H9 (cell line): ENCODE measurements at regions not wholly inside any gene's neighbourhood (a gene's known extent, or its start where the extent isn't known, plus 50 kb on each side); places are given as distances from the start of the nearest gene placed in this dataset.

Source experiments
- DNase-seq: peaks from one replicate; pipeline ENCODE4 v3.0.0-alpha.2; 2017
- H2AFZ ChIP-seq: one replicate; pipeline ENCODE4 v1.6.1; 2013; ENCODE audit warnings: mild to moderate bottlenecking, low read length, control low read depth, moderate library complexity
- H2AK5ac ChIP-seq: 2 replicates; pipeline ENCODE4 v1.6.1; 2013; ENCODE audit warnings: low read length, control low read depth, mixed read lengths; ENCODE audit not compliant: insufficient read length
- H2BK120ac ChIP-seq: one replicate; pipeline ENCODE4 v1.6.1; 2013; ENCODE audit warnings: low read depth, mild to moderate bottlenecking, low read length, control low read depth, inconsistent platforms; ENCODE audit not compliant: poor library complexity, severe bottlenecking
- H2BK12ac ChIP-seq: 2 replicates; pipeline ENCODE4 v1.6.1; 2013; ENCODE audit warnings: low read length, control low read depth, mixed read lengths, low read depth; ENCODE audit not compliant: insufficient read length
- H2BK15ac ChIP-seq: 2 replicates; pipeline ENCODE4 v1.6.1; 2013; ENCODE audit warnings: low read depth, low read length, control low read depth
- H2BK20ac ChIP-seq: one replicate; pipeline ENCODE4 v1.6.1; 2013; ENCODE audit warnings: low read depth, mild to moderate bottlenecking, low read length, control low read depth, inconsistent platforms; ENCODE audit not compliant: poor library complexity, severe bottlenecking
- H2BK5ac ChIP-seq: 2 replicates; pipeline ENCODE4 v1.6.1; 2013; ENCODE audit warnings: low read length, control low read depth, mixed read lengths; ENCODE audit not compliant: insufficient read length
- H3K14ac ChIP-seq: 2 replicates; pipeline ENCODE4 v1.6.1; 2013; ENCODE audit warnings: low read length, control low read depth; ENCODE audit not compliant: insufficient read depth
- H3K18ac ChIP-seq: 2 replicates; pipeline ENCODE4 v1.6.1; 2013; ENCODE audit warnings: low read depth, mild to moderate bottlenecking, mixed read lengths, low read length, control low read depth; ENCODE audit not compliant: insufficient read length
- H3K23ac ChIP-seq: 2 replicates; pipeline ENCODE4 v1.6.1; 2013; ENCODE audit warnings: low read length, control low read depth, mixed read lengths, low read depth; ENCODE audit not compliant: insufficient read length
- H3K23me2 ChIP-seq: 2 replicates; pipeline ENCODE4 v1.6.1; 2013; ENCODE audit warnings: low read depth, mild to moderate bottlenecking, mixed read lengths, low read length, control low read depth; ENCODE audit not compliant: insufficient read length, poor library complexity, severe bottlenecking
- H3K27ac ChIP-seq: 2 replicates; pipeline ENCODE4 v1.5.1; 2013; ENCODE audit warnings: low read length, control low read depth, mixed read lengths, low read depth; ENCODE audit not compliant: insufficient read length
- H3K27me3 ChIP-seq: 2 replicates; pipeline ENCODE4 v1.6.1; 2013; ENCODE audit warnings: low read length, control low read depth, inconsistent platforms; ENCODE audit not compliant: insufficient read depth
- H3K4ac ChIP-seq: 2 replicates; pipeline ENCODE4 v1.6.1; 2013; ENCODE audit warnings: low read depth, mild to moderate bottlenecking, control low read depth, inconsistent platforms, low read length, moderate library complexity
- H3K4me1 ChIP-seq: 2 replicates; pipeline ENCODE4 v1.6.1; 2013; ENCODE audit warnings: low read length, control low read depth, inconsistent platforms; ENCODE audit not compliant: insufficient read depth
- H3K4me2 ChIP-seq: 2 replicates; pipeline ENCODE4 v1.6.1; 2013; ENCODE audit warnings: low read length, control low read depth, mixed read lengths; ENCODE audit not compliant: insufficient read length, insufficient read depth
- H3K56ac ChIP-seq: 2 replicates; pipeline ENCODE4 v1.6.1; 2013; ENCODE audit warnings: low read depth, mild to moderate bottlenecking, mixed read lengths, low read length, control low read depth; ENCODE audit not compliant: insufficient read length
- H3K79me1 ChIP-seq: 2 replicates; pipeline ENCODE4 v1.6.1; 2013; ENCODE audit warnings: low read depth, mild to moderate bottlenecking, moderate library complexity, low read length, control low read depth, inconsistent platforms; ENCODE audit not compliant: insufficient read depth, poor library complexity, severe bottlenecking
- H3K79me2 ChIP-seq: 2 replicates; pipeline ENCODE4 v1.6.1; 2013; ENCODE audit warnings: low read length, control low read depth, inconsistent platforms; ENCODE audit not compliant: insufficient read depth
- H3K9ac ChIP-seq: 2 replicates; pipeline ENCODE4 v1.6.1; 2013; ENCODE audit warnings: low read length, control low read depth, mixed read lengths; ENCODE audit not compliant: insufficient read length; ENCODE audit errors: extremely low read depth
- H3K9me3 ChIP-seq: one replicate; pipeline ENCODE4 v1.6.1; 2013; ENCODE audit warnings: low read depth, low read length, inconsistent platforms; ENCODE audit not compliant: control insufficient read depth
- H3T11ph ChIP-seq: one replicate; pipeline ENCODE4 v1.6.1; 2013; ENCODE audit warnings: mild to moderate bottlenecking, low read length, control low read depth, inconsistent platforms
- H4K20me1 ChIP-seq: one replicate; pipeline ENCODE4 v1.6.1; 2013; ENCODE audit not compliant: control insufficient read depth, insufficient read length, insufficient read depth
- H4K5ac ChIP-seq: 2 replicates; pipeline ENCODE4 v1.6.1; 2013; ENCODE audit warnings: low read depth, mild to moderate bottlenecking, mixed read lengths, low read length, control low read depth; ENCODE audit not compliant: insufficient read length
- H4K8ac ChIP-seq: replicated peaks from 2 replicates; pipeline ENCODE4 v1.6.1; 2013; ENCODE audit warnings: low read length, control low read depth, mixed read lengths, low read depth; ENCODE audit not compliant: insufficient read length
- H4K91ac ChIP-seq: 2 replicates; pipeline ENCODE4 v1.6.1; 2013; ENCODE audit warnings: low read depth, mild to moderate bottlenecking, moderate library complexity, mixed read lengths, low read length, control low read depth; ENCODE audit not compliant: insufficient read length
- H3K27ac Mint-ChIP-seq, 3 experiments: 2 replicates in 2 of 3; 3 replicates in 1 of 3; pipeline ENCODE4 v1.8.0; 2020 to 2021; ENCODE audit warnings: mixed read lengths in 3 of 3, mild to moderate bottlenecking in 1 of 3, moderate library complexity in 1 of 3
- H3K27me3 Mint-ChIP-seq: 2 replicates; pipeline ENCODE4 v1.8.0; 2021; ENCODE audit warnings: low read depth, mild to moderate bottlenecking, moderate library complexity, mixed read lengths
- H3K36me3 Mint-ChIP-seq, 3 experiments: 2 replicates in 2 of 3; 3 replicates in 1 of 3; pipeline ENCODE4 v1.8.0; 2020 to 2021; ENCODE audit warnings: low read depth in 3 of 3, mixed read lengths in 3 of 3; ENCODE audit not compliant: insufficient read depth in 1 of 3
- H3K4me1 Mint-ChIP-seq, 2 experiments: 2 replicates each; pipeline ENCODE4 v1.8.0; 2020; ENCODE audit warnings: mixed read lengths in 2 of 2
- H3K4me3 Mint-ChIP-seq, 2 experiments: 2 replicates in 1 of 2; 3 replicates in 1 of 2; pipeline ENCODE4 v1.8.0; 2020 to 2021; ENCODE audit warnings: mild to moderate bottlenecking in 2 of 2, mixed read lengths in 2 of 2, moderate library complexity in 1 of 2
- H3K9me3 Mint-ChIP-seq, 2 experiments: 2 replicates in 1 of 2; 3 replicates in 1 of 2; pipeline ENCODE4 v1.8.0; 2020; ENCODE audit warnings: mild to moderate bottlenecking in 2 of 2, mixed read lengths in 2 of 2, moderate library complexity in 1 of 2
- WGBS: extraction: QIAGEN DNeasy Blood & Tissue Kit; methylation state at CpG from one replicate; pipeline ENCODE4 v1.1.7; 2013; ENCODE audit warnings: missing lambda C conversion rate, low lambda C conversion rate, mixed read lengths; ENCODE audit not compliant: insufficient read length; ENCODE audit errors: extremely low coverage; 5-methylcytosine and 5-hydroxymethylcytosine counted together
- TF ChIP-seq, protein P1 (sequence below): fragments of 200-600 bp; sonication (generic); conservative IDR thresholded peaks from 3 replicates; pipeline ENCODE4 v1.8.0; 2021; ENCODE audit warnings: antibody characterized with exemption, mild to moderate bottlenecking

DNA sequence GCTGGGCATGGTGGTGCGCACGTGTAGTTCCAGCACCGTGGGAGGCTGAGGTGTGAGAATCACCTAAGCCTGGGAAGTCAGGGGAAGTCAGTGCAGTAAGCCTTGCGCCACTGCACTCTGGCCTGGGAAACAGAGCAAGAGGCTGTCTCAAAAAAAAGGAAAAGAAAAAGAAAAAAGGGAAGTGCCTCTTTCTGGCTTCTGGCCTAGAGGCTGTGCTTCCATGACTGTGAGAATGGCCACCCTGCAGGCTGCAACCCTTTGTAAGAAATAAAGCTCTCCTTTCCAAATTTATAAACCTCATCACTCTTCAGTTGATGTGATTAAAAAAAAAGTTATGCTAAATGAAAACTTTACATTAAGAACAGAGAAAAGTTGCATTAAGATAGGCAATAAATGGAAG, 774.3 kb downstream of the TUSC7 start:
- H3K23me2 ChIP-seq: no peaks in the 10 kb centered on the region
- no peaks in the 10 kb centered on the region for H3K79me2 ChIP-seq
- no peaks in the 10 kb centered on the region for H3K27me3 ChIP-seq
- no peak overlapping the region for H4K8ac ChIP-seq
- no peaks in the 10 kb centered on the region for H3K9me3 ChIP-seq
- H3K4me1 ChIP-seq: peaks cover 4% of the 10 kb centered on the region; the same call in 1 of the 2 replicates
- no peaks in the 10 kb centered on the region for H4K20me1 ChIP-seq
- Mint-ChIP-seq H3K27ac (peak overlapping the region; percentile 49 to 79 (median 76); a peak in 4 of 7 replicates), H3K27me3 (no peaks in the 10 kb centered on the region), H3K36me3 (no peaks in the 10 kb centered on the region), H3K9me3 (no peaks in the 10 kb centered on the region; a peak in 1 of 5 replicates), H3K4me1 (peaks cover 13 to 14% of the 10 kb centered on the region in 2 experiments), H3K4me3 (no peak overlapping the region)
- no peak overlapping the region for H3K4ac ChIP-seq
- no peak overlapping the region for H2BK5ac ChIP-seq
- no peak overlapping the region for H3K9ac ChIP-seq
- H2BK12ac ChIP-seq: no peak overlapping the region
- H4K5ac ChIP-seq: no peak overlapping the region
- DNase-seq: no peak
- no peak overlapping the region for H3K56ac ChIP-seq
- H2AK5ac ChIP-seq: no peak overlapping the region
- no peak overlapping the region for H4K91ac ChIP-seq
- no peak overlapping the region for H2BK20ac ChIP-seq
- no peak overlapping the region for H3K14ac ChIP-seq
- H2BK15ac ChIP-seq: no peak overlapping the region
- H3K18ac ChIP-seq: no peak overlapping the region
- no peak overlapping the region for H2BK120ac ChIP-seq
- H3K27ac ChIP-seq: no peak overlapping the region
- TF ChIP-seq, protein P1, sequence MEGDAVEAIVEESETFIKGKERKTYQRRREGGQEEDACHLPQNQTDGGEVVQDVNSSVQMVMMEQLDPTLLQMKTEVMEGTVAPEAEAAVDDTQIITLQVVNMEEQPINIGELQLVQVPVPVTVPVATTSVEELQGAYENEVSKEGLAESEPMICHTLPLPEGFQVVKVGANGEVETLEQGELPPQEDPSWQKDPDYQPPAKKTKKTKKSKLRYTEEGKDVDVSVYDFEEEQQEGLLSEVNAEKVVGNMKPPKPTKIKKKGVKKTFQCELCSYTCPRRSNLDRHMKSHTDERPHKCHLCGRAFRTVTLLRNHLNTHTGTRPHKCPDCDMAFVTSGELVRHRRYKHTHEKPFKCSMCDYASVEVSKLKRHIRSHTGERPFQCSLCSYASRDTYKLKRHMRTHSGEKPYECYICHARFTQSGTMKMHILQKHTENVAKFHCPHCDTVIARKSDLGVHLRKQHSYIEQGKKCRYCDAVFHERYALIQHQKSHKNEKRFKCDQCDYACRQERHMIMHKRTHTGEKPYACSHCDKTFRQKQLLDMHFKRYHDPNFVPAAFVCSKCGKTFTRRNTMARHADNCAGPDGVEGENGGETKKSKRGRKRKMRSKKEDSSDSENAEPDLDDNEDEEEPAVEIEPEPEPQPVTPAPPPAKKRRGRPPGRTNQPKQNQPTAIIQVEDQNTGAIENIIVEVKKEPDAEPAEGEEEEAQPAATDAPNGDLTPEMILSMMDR: no peak
- no peak overlapping the region for H3K23ac ChIP-seq
- no CpG with 5 or more reads among the region's 4 CpGs for WGBS
- no peak overlapping the region for H2AFZ ChIP-seq
- no peak overlapping the region for H3K4me2 ChIP-seq
- no peak overlapping the region for H3T11ph ChIP-seq
- H3K79me1 ChIP-seq: no peaks in the 10 kb centered on the region
